H9 (cell line): ENCODE measurements at regions not wholly inside any gene's neighbourhood (a gene's known extent, or its start where the extent isn't known, plus 50 kb on each side); places are given as distances from the start of the nearest gene placed in this dataset.

ENCODE experiments used
- DNase-seq: peaks from one replicate; pipeline ENCODE4 v3.0.0-alpha.2; 2017
- H2AFZ ChIP-seq: one replicate; pipeline ENCODE4 v1.6.1; 2013; ENCODE audit warnings: mild to moderate bottlenecking, low read length, control low read depth, moderate library complexity
- H2AK5ac ChIP-seq: 2 replicates; pipeline ENCODE4 v1.6.1; 2013; ENCODE audit warnings: low read length, control low read depth, mixed read lengths; ENCODE audit not compliant: insufficient read length
- H2BK120ac ChIP-seq: one replicate; pipeline ENCODE4 v1.6.1; 2013; ENCODE audit warnings: low read depth, mild to moderate bottlenecking, low read length, control low read depth, inconsistent platforms; ENCODE audit not compliant: poor library complexity, severe bottlenecking
- H2BK12ac ChIP-seq: 2 replicates; pipeline ENCODE4 v1.6.1; 2013; ENCODE audit warnings: low read length, control low read depth, mixed read lengths, low read depth; ENCODE audit not compliant: insufficient read length
- H2BK15ac ChIP-seq: 2 replicates; pipeline ENCODE4 v1.6.1; 2013; ENCODE audit warnings: low read depth, low read length, control low read depth
- H2BK20ac ChIP-seq: one replicate; pipeline ENCODE4 v1.6.1; 2013; ENCODE audit warnings: low read depth, mild to moderate bottlenecking, low read length, control low read depth, inconsistent platforms; ENCODE audit not compliant: poor library complexity, severe bottlenecking
- H2BK5ac ChIP-seq: 2 replicates; pipeline ENCODE4 v1.6.1; 2013; ENCODE audit warnings: low read length, control low read depth, mixed read lengths; ENCODE audit not compliant: insufficient read length
- H3K14ac ChIP-seq: 2 replicates; pipeline ENCODE4 v1.6.1; 2013; ENCODE audit warnings: low read length, control low read depth; ENCODE audit not compliant: insufficient read depth
- H3K18ac ChIP-seq: 2 replicates; pipeline ENCODE4 v1.6.1; 2013; ENCODE audit warnings: low read depth, mild to moderate bottlenecking, mixed read lengths, low read length, control low read depth; ENCODE audit not compliant: insufficient read length
- H3K23ac ChIP-seq: 2 replicates; pipeline ENCODE4 v1.6.1; 2013; ENCODE audit warnings: low read length, control low read depth, mixed read lengths, low read depth; ENCODE audit not compliant: insufficient read length
- H3K23me2 ChIP-seq: 2 replicates; pipeline ENCODE4 v1.6.1; 2013; ENCODE audit warnings: low read depth, mild to moderate bottlenecking, mixed read lengths, low read length, control low read depth; ENCODE audit not compliant: insufficient read length, poor library complexity, severe bottlenecking
- H3K27ac ChIP-seq: 2 replicates; pipeline ENCODE4 v1.5.1; 2013; ENCODE audit warnings: low read length, control low read depth, mixed read lengths, low read depth; ENCODE audit not compliant: insufficient read length
- H3K27me3 ChIP-seq: 2 replicates; pipeline ENCODE4 v1.6.1; 2013; ENCODE audit warnings: low read length, control low read depth, inconsistent platforms; ENCODE audit not compliant: insufficient read depth
- H3K4ac ChIP-seq: 2 replicates; pipeline ENCODE4 v1.6.1; 2013; ENCODE audit warnings: low read depth, mild to moderate bottlenecking, control low read depth, inconsistent platforms, low read length, moderate library complexity
- H3K4me1 ChIP-seq: 2 replicates; pipeline ENCODE4 v1.6.1; 2013; ENCODE audit warnings: low read length, control low read depth, inconsistent platforms; ENCODE audit not compliant: insufficient read depth
- H3K4me2 ChIP-seq: 2 replicates; pipeline ENCODE4 v1.6.1; 2013; ENCODE audit warnings: low read length, control low read depth, mixed read lengths; ENCODE audit not compliant: insufficient read length, insufficient read depth
- H3K56ac ChIP-seq: 2 replicates; pipeline ENCODE4 v1.6.1; 2013; ENCODE audit warnings: low read depth, mild to moderate bottlenecking, mixed read lengths, low read length, control low read depth; ENCODE audit not compliant: insufficient read length
- H3K79me1 ChIP-seq: 2 replicates; pipeline ENCODE4 v1.6.1; 2013; ENCODE audit warnings: low read depth, mild to moderate bottlenecking, moderate library complexity, low read length, control low read depth, inconsistent platforms; ENCODE audit not compliant: insufficient read depth, poor library complexity, severe bottlenecking
- H3K79me2 ChIP-seq: 2 replicates; pipeline ENCODE4 v1.6.1; 2013; ENCODE audit warnings: low read length, control low read depth, inconsistent platforms; ENCODE audit not compliant: insufficient read depth
- H3K9ac ChIP-seq: 2 replicates; pipeline ENCODE4 v1.6.1; 2013; ENCODE audit warnings: low read length, control low read depth, mixed read lengths; ENCODE audit not compliant: insufficient read length; ENCODE audit errors: extremely low read depth
- H3K9me3 ChIP-seq: one replicate; pipeline ENCODE4 v1.6.1; 2013; ENCODE audit warnings: low read depth, low read length, inconsistent platforms; ENCODE audit not compliant: control insufficient read depth
- H3T11ph ChIP-seq: one replicate; pipeline ENCODE4 v1.6.1; 2013; ENCODE audit warnings: mild to moderate bottlenecking, low read length, control low read depth, inconsistent platforms
- H4K20me1 ChIP-seq: one replicate; pipeline ENCODE4 v1.6.1; 2013; ENCODE audit not compliant: control insufficient read depth, insufficient read length, insufficient read depth
- H4K5ac ChIP-seq: 2 replicates; pipeline ENCODE4 v1.6.1; 2013; ENCODE audit warnings: low read depth, mild to moderate bottlenecking, mixed read lengths, low read length, control low read depth; ENCODE audit not compliant: insufficient read length
- H4K8ac ChIP-seq: replicated peaks from 2 replicates; pipeline ENCODE4 v1.6.1; 2013; ENCODE audit warnings: low read length, control low read depth, mixed read lengths, low read depth; ENCODE audit not compliant: insufficient read length
- H4K91ac ChIP-seq: 2 replicates; pipeline ENCODE4 v1.6.1; 2013; ENCODE audit warnings: low read depth, mild to moderate bottlenecking, moderate library complexity, mixed read lengths, low read length, control low read depth; ENCODE audit not compliant: insufficient read length
- H3K27ac Mint-ChIP-seq, 3 experiments: 2 replicates in 2 of 3; 3 replicates in 1 of 3; pipeline ENCODE4 v1.8.0; 2020 to 2021; ENCODE audit warnings: mixed read lengths in 3 of 3, mild to moderate bottlenecking in 1 of 3, moderate library complexity in 1 of 3
- H3K27me3 Mint-ChIP-seq: 2 replicates; pipeline ENCODE4 v1.8.0; 2021; ENCODE audit warnings: low read depth, mild to moderate bottlenecking, moderate library complexity, mixed read lengths
- H3K36me3 Mint-ChIP-seq, 3 experiments: 2 replicates in 2 of 3; 3 replicates in 1 of 3; pipeline ENCODE4 v1.8.0; 2020 to 2021; ENCODE audit warnings: low read depth in 3 of 3, mixed read lengths in 3 of 3; ENCODE audit not compliant: insufficient read depth in 1 of 3
- H3K4me1 Mint-ChIP-seq, 2 experiments: 2 replicates each; pipeline ENCODE4 v1.8.0; 2020; ENCODE audit warnings: mixed read lengths in 2 of 2
- H3K4me3 Mint-ChIP-seq, 2 experiments: 2 replicates in 1 of 2; 3 replicates in 1 of 2; pipeline ENCODE4 v1.8.0; 2020 to 2021; ENCODE audit warnings: mild to moderate bottlenecking in 2 of 2, mixed read lengths in 2 of 2, moderate library complexity in 1 of 2
- H3K9me3 Mint-ChIP-seq, 2 experiments: 2 replicates in 1 of 2; 3 replicates in 1 of 2; pipeline ENCODE4 v1.8.0; 2020; ENCODE audit warnings: mild to moderate bottlenecking in 2 of 2, mixed read lengths in 2 of 2, moderate library complexity in 1 of 2
- WGBS: extraction: QIAGEN DNeasy Blood & Tissue Kit; methylation state at CpG from one replicate; pipeline ENCODE4 v1.1.7; 2013; ENCODE audit warnings: missing lambda C conversion rate, low lambda C conversion rate, mixed read lengths; ENCODE audit not compliant: insufficient read length; ENCODE audit errors: extremely low coverage; 5-methylcytosine and 5-hydroxymethylcytosine counted together
- TF ChIP-seq, protein P1 (sequence below): fragments of 200-600 bp; sonication (generic); conservative IDR thresholded peaks from 3 replicates; pipeline ENCODE4 v1.8.0; 2021; ENCODE audit warnings: antibody characterized with exemption, mild to moderate bottlenecking

DNA sequence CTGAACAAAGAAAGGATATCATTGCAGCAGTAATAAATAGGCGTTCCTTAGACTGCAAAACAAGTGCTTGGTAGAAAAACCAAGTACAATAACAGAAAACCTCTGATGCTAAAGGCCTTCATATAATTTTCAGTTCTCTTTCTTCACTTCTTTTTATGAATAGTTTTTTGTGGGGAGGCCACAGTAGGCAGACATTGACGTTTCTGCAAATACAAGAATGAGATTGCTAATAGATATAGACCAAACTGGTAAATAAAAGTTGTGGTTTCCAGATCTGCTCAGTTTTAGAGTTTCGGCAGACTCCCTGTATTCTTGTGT, 57.0 kb upstream of the RAP1GDS1 start:
- Histone ChIP-seq H3K27me3 (no peaks in the 10 kb centered on the region), H2BK5ac (no peak overlapping the region), H4K5ac (no peak overlapping the region), H3K79me1 (no peaks in the 10 kb centered on the region), H2AFZ (no peak overlapping the region), H3K14ac (no peak overlapping the region), H4K8ac (no peak overlapping the region), H3K27ac (no peak overlapping the region), H3K4me1 (peaks cover 4% of the 10 kb centered on the region; the same call in 1 of the 2 replicates), H3K18ac (no peak overlapping the region), H4K91ac (no peak overlapping the region), H2BK15ac (no peak overlapping the region), H4K20me1 (no peaks in the 10 kb centered on the region), H2BK20ac (no peak overlapping the region), H3K9me3 (no peaks in the 10 kb centered on the region), H3K79me2 (no peaks in the 10 kb centered on the region), H3K4me2 (no peak overlapping the region), H2AK5ac (no peak overlapping the region), H3K56ac (no peak overlapping the region), H2BK12ac (no peak overlapping the region), H3K23me2 (no peaks in the 10 kb centered on the region), H3T11ph (no peak overlapping the region), H2BK120ac (no peak overlapping the region), H3K23ac (no peak overlapping the region), H3K9ac (no peak overlapping the region), H3K4ac (no peak overlapping the region)
- Mint-ChIP-seq H3K27ac (no peak overlapping the region), H3K4me1 (peaks cover 9 to 11% of the 10 kb centered on the region in 2 experiments), H3K36me3 (peaks cover 0 to 4% (median 0%) of the 10 kb centered on the region in 3 experiments; a peak in 2 of 7 replicates), H3K27me3 (no peaks in the 10 kb centered on the region), H3K9me3 (peaks cover 6 to 11% of the 10 kb centered on the region in 2 experiments), H3K4me3 (no peak overlapping the region)
- TF ChIP-seq, protein P1, sequence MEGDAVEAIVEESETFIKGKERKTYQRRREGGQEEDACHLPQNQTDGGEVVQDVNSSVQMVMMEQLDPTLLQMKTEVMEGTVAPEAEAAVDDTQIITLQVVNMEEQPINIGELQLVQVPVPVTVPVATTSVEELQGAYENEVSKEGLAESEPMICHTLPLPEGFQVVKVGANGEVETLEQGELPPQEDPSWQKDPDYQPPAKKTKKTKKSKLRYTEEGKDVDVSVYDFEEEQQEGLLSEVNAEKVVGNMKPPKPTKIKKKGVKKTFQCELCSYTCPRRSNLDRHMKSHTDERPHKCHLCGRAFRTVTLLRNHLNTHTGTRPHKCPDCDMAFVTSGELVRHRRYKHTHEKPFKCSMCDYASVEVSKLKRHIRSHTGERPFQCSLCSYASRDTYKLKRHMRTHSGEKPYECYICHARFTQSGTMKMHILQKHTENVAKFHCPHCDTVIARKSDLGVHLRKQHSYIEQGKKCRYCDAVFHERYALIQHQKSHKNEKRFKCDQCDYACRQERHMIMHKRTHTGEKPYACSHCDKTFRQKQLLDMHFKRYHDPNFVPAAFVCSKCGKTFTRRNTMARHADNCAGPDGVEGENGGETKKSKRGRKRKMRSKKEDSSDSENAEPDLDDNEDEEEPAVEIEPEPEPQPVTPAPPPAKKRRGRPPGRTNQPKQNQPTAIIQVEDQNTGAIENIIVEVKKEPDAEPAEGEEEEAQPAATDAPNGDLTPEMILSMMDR, result no peak
- no peak for DNase-seq
- no CpG with 5 or more reads among the region's 3 CpGs for WGBS
